ENCODE measurements at regions not wholly inside any gene's neighbourhood (a gene's known extent, or its start where the extent isn't known, plus 50 kb on each side); places are given as distances from the start of the nearest gene placed in this dataset.

- no peak; the same call in 1 of the 2 replicates for TF ChIP-seq POLR2AphosphoS5 (IDR thresholded peaks at IDR 0.05; ENCODE audit: borderline replicate concordance, low read depth, low read length)
- TF ChIP-seq EZH2 (IDR thresholded peaks at IDR 0.05): no peak
Observed at GRCh38 chr12:19633194-19633593, 193.9 kb downstream of the AEBP2 start.
